ENCODE measurements at regions not wholly inside any gene's neighbourhood (a gene's known extent, or its start where the extent isn't known, plus 50 kb on each side); places are given as distances from the start of the nearest gene placed in this dataset.
"Not testable (repeated sequence)": the region's sequence is repeated elsewhere in the genome, so short reads cannot be mapped to it uniquely, and the experiment has no call there.

DNA sequence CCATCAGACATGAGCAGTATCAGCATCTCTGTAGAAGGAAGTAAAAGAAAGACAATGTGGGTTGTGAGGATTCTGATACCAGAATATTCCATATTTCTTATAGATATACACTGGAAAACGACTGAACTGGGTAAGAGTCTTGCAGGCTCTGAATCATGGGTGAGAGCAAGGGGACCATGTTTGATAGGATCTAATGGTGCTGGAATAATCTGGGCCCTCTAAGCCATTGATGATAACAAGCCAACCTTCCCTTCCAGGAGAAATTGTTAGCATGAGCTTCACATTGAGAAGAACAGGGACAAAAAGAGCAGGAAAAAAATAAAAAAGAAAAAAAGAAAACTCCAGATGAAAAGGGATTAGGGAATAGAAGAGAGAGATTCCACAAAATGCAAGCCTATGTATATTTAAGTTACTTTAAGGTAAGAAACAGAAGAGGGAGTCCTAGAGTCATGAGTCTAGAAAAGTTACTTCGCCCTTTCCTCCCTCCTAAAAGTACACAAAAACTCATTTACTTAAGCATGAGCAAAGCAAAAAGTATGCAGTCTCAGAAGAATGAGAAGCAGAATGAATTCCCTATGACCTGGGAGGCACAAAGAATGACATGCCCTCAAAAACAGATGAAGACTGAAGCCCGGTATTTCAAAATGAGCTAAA, 181.9 kb downstream of the TMEM26 start:
- no peak for ATAC-seq (ENCODE audit: low FRiP score)
- H3K9me3 ChIP-seq (ENCODE audit: control insufficient read depth, low read length) = no peaks in the 10 kb centered on the region
- no peaks in the 10 kb centered on the region for H3K36me3 ChIP-seq (ENCODE audit: control insufficient read depth in 1 of 2, insufficient read depth in 2 of 2, low read length in 1 of 2)
- H3K27me3 ChIP-seq (ENCODE audit: control insufficient read depth in 1 of 2, insufficient read depth in 2 of 2, low read length in 1 of 2) = peaks cover 0 to 2% of the 10 kb centered on the region in 2 donors
- no peak overlapping the region for H3K27ac ChIP-seq (ENCODE audit: low read depth in 1 of 2, low read length in 2 of 2)
- H3K4me1 ChIP-seq (ENCODE audit: control insufficient read depth in 1 of 2, insufficient read depth in 2 of 2, low read length in 2 of 2) = no peaks in the 10 kb centered on the region
- intact Hi-C loops (cut with DNase I) = no loop called here
- 25 to 27% methylated on average over 3 of the region's 3 CpGs for WGBS, 2 donors
- DNase-seq = no peak
- no peak overlapping the region for H3K4me3 ChIP-seq (ENCODE audit: low read length in 2 of 2)

DNA sequence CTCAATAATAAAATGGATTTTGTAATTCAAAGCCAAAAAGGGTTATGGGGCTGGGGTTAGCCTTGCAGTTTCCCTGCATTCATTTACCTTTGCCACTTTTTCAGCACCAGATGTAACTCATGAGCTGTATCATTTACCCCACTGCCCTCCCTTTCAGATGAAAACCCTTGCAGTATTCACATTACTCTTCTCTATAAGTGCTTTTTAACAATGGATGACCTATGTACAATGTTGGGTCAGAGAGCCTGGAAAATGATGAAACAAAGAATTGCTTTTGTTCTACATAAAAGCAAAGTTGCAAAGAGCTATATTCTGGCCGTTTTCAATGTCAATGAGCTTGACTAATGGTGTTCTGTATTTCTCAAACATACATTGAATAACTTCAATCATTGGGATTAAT, 189.7 kb downstream of the TMEM26 start:
- H3K4me3 ChIP-seq (ENCODE audit: low read length in 2 of 2) = no peak overlapping the region
- WGBS, 2 donors = 62 to 82% methylated on average over 1 of the region's 1 CpG
- intact Hi-C loops (cut with DNase I) = no loop called here
- peaks cover 0 to 2% of the 10 kb centered on the region in 2 donors for H3K27me3 ChIP-seq (ENCODE audit: control insufficient read depth in 1 of 2, insufficient read depth in 2 of 2, low read length in 1 of 2)
- H3K4me1 ChIP-seq (ENCODE audit: control insufficient read depth in 1 of 2, insufficient read depth in 2 of 2, low read length in 2 of 2) = no peaks in the 10 kb centered on the region
- no peak overlapping the region for H3K27ac ChIP-seq (ENCODE audit: low read depth in 1 of 2, low read length in 2 of 2)
- no peaks in the 10 kb centered on the region for H3K9me3 ChIP-seq (ENCODE audit: control insufficient read depth, low read length)
- no peak for DNase-seq
- ATAC-seq (ENCODE audit: low FRiP score) = no peak
- no peaks in the 10 kb centered on the region for H3K36me3 ChIP-seq (ENCODE audit: control insufficient read depth in 1 of 2, insufficient read depth in 2 of 2, low read length in 1 of 2)

DNA sequence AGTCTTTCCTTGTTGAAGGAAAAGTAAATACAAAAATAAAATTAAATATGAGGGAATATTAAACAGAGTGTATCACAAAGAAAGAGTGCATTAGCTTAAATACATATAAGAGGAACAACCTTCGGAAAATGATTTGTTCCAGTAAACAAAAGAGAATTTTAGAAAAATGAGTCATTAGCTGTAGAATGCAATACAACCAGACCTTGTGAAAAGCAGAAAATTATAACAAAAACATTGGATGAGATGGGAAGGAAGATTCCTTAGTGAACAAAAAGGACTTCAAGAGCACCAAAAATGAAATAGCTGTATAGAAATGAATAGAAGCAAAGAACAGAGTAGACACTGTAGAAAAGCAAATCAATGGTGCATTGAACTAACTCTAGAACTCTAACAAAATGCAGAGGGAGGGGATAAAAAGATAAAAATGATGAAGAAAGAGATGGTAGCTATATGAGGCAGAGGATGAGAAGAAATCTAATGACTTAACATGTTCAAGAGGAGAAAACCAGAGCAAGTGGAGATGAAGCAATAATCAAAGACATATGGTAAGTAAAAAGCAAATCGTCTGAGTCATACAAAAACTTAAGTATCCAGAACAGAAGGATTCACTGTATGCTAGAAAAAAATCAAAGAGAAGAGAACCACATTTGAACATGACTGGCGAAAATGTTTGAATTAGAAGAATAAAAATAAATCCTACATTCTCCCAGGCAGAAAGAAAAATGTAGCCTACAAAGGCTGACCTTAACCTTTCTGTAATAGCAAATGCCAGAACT, 190.5 kb downstream of the TMEM26 start:
- no peaks in the 10 kb centered on the region for H3K36me3 ChIP-seq (ENCODE audit: control insufficient read depth in 1 of 2, insufficient read depth in 2 of 2, low read length in 1 of 2)
- ATAC-seq (ENCODE audit: low FRiP score) (no peak), DNase-seq (no peak)
- no peaks in the 10 kb centered on the region for H3K9me3 ChIP-seq (ENCODE audit: control insufficient read depth, low read length)
- no peak overlapping the region for H3K27ac ChIP-seq (ENCODE audit: low read depth in 1 of 2, low read length in 2 of 2)
- peaks cover 0 to 2% of the 10 kb centered on the region in 2 donors for H3K27me3 ChIP-seq (ENCODE audit: control insufficient read depth in 1 of 2, insufficient read depth in 2 of 2, low read length in 1 of 2)
- H3K4me1 ChIP-seq (ENCODE audit: control insufficient read depth in 1 of 2, insufficient read depth in 2 of 2, low read length in 2 of 2) = no peaks in the 10 kb centered on the region
- H3K4me3 ChIP-seq (ENCODE audit: low read length in 2 of 2) = no peak overlapping the region
- intact Hi-C loops (cut with DNase I) = no loop called here
- 83 to 84% methylated on average over 3 of the region's 3 CpGs for WGBS, 2 donors

DNA sequence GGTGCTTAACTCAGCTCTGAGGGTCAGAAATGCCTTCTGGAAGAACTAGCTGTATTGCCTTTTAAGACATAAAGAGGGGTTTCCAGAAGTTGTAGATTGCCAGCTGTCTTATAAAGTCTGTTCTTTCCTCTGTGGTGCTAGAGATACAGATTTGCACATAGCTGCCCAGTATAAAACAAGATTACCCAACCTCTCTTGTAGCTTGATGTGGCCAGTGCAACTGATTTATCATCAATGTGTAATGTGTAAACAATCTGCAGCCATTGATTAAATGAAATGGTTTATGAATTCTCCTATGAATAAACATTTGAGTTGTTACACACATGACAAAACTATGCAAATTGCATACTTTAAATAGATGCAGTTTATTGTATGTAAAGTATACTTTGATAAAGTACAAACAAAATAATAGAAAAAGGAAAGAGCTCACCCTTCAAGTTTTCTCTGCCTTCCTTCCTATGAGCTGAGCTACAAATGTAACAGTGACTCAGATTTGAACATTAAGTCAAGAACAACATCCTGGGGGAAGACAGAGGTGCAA, 195.2 kb downstream of the TMEM26 start:
- no peak for DNase-seq
- H3K9me3 ChIP-seq (ENCODE audit: control insufficient read depth, low read length) = peaks cover 1% of the 10 kb centered on the region
- no peaks in the 10 kb centered on the region for H3K27me3 ChIP-seq (ENCODE audit: control insufficient read depth in 1 of 2, insufficient read depth in 2 of 2, low read length in 1 of 2)
- no peak overlapping the region for H3K4me3 ChIP-seq (ENCODE audit: low read length in 2 of 2)
- intact Hi-C loops (cut with DNase I) = no loop called here
- no peak for ATAC-seq (ENCODE audit: low FRiP score)
- no peak overlapping the region for H3K27ac ChIP-seq (ENCODE audit: low read depth in 1 of 2, low read length in 2 of 2)
- no peaks in the 10 kb centered on the region for H3K36me3 ChIP-seq (ENCODE audit: control insufficient read depth in 1 of 2, insufficient read depth in 2 of 2, low read length in 1 of 2)
- no peaks in the 10 kb centered on the region for H3K4me1 ChIP-seq (ENCODE audit: control insufficient read depth in 1 of 2, insufficient read depth in 2 of 2, low read length in 2 of 2)

DNA sequence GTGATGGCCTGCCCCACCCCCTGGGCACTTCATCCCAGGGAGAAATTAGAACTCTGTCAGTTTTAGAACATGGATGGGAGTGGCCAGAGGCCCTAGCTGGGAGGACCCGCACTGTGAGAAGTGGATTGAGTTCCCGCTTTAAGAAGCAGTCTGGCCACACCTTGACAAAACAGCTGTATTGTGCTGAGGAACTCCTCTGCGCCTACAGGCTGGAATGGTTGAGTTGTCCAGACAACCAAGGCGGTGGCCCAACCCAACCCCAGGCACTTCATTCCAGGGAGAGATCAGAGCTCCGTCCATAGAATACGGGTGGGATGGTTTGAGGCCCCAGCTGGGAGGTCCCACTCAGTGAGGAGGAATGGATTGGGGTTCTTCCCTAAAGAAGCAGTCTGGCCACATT, 196.0 kb downstream of the TMEM26 start:
- Histone ChIP-seq H3K4me1 (ENCODE audit: control insufficient read depth in 1 of 2, insufficient read depth in 2 of 2, low read length in 2 of 2) (no peaks in the 10 kb centered on the region), H3K9me3 (ENCODE audit: control insufficient read depth, low read length) (peaks cover 1% of the 10 kb centered on the region), H3K4me3 (ENCODE audit: low read length in 2 of 2) (no peak overlapping the region), H3K27ac (ENCODE audit: low read depth in 1 of 2, low read length in 2 of 2) (no peak overlapping the region), H3K27me3 (ENCODE audit: control insufficient read depth in 1 of 2, insufficient read depth in 2 of 2, low read length in 1 of 2) (no peaks in the 10 kb centered on the region), H3K36me3 (ENCODE audit: control insufficient read depth in 1 of 2, insufficient read depth in 2 of 2, low read length in 1 of 2) (no peaks in the 10 kb centered on the region)
- DNase-seq (no peak), ATAC-seq (ENCODE audit: low FRiP score) (no peak)
- intact Hi-C loops (cut with DNase I) = no loop called here
- WGBS, 2 donors = 97% methylated on average over 6 of the region's 6 CpGs

DNA sequence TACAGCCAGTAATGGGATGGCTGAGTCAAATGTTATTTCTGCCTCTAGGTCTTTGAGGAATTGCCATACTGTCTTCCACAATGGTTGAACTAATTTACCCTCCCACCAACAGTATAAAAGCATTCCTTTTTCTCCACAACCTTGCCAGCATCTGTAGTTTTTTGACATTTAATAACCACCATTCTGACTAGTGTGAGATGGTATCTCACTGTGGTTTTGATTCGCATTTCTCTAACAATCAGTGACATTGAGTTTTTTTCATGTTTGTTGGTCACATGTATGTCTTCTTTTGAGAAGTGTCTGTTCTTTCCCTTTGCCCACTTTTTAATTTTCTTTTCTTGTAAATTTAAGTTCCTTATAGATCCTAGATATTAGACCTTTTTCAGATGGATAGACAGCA, 200.9 kb downstream of the TMEM26 start:
- H3K9me3 ChIP-seq (ENCODE audit: control insufficient read depth, low read length); ATAC-seq (ENCODE audit: low FRiP score); H3K27ac ChIP-seq (ENCODE audit: low read depth in 1 of 2, low read length in 2 of 2); H3K4me3 ChIP-seq (ENCODE audit: low read length in 2 of 2); DNase-seq; H3K4me1 ChIP-seq (ENCODE audit: control insufficient read depth in 1 of 2, insufficient read depth in 2 of 2, low read length in 2 of 2); H3K36me3 ChIP-seq (ENCODE audit: control insufficient read depth in 1 of 2, insufficient read depth in 2 of 2, low read length in 1 of 2); intact Hi-C loops (cut with DNase I); H3K27me3 ChIP-seq (ENCODE audit: control insufficient read depth in 1 of 2, insufficient read depth in 2 of 2, low read length in 1 of 2): not testable (repeated sequence)
- 90 to 96% methylated on average over 1 of the region's 1 CpG for WGBS, 2 donors

DNA sequence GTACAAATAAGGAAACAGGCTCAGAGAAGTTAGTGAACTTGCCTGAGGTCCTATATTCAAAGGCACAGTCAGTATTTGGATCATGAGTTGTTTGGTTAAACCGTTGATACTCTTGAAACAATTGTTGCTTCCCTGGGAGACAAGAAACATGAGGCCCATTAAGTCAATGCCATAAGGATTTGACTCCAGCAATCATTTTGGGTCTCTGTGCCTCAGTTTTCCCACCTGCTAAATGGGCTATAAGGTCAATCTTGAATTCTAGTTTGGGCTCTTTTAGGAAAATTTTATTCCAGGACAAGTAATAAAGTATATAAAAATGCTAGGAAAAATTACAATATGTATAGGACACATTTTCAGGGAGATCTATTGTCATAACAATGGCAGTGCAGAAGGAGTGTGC, 202.1 kb downstream of the TMEM26 start:
- ATAC-seq (ENCODE audit: low FRiP score) (no peak), DNase-seq (no peak)
- H3K27me3 ChIP-seq (ENCODE audit: control insufficient read depth in 1 of 2, insufficient read depth in 2 of 2, low read length in 1 of 2) = no peaks in the 10 kb centered on the region
- WGBS, 2 donors = 83% methylated on average over 1 of the region's 1 CpG
- H3K9me3 ChIP-seq (ENCODE audit: control insufficient read depth, low read length) = peaks cover 2% of the 10 kb centered on the region
- no peak overlapping the region for H3K27ac ChIP-seq (ENCODE audit: low read depth in 1 of 2, low read length in 2 of 2)
- intact Hi-C loops (cut with DNase I) = no loop called here
- no peaks in the 10 kb centered on the region for H3K36me3 ChIP-seq (ENCODE audit: control insufficient read depth in 1 of 2, insufficient read depth in 2 of 2, low read length in 1 of 2)
- H3K4me3 ChIP-seq (ENCODE audit: low read length in 2 of 2) = no peak overlapping the region
- no peaks in the 10 kb centered on the region for H3K4me1 ChIP-seq (ENCODE audit: control insufficient read depth in 1 of 2, insufficient read depth in 2 of 2, low read length in 2 of 2)

DNA sequence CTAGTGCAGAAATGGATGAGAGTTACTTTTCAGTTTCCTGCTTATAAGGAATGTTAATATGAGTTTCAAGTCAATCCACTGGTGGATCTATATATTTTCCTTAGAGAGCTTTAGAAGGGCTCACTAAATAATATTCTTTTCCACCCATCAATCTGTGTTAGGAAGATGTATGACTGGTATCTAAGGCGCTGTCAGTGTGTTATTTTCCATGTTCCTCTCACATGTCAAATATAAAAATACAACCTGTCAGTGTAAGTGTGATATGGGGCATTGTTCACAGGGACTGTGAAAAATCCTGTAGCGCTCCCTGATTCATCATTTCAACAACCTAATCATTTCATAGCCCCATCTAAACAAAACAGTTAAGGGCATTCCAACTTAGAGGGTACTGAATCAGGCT, 203.1 kb downstream of the TMEM26 start:
- no peaks in the 10 kb centered on the region for H3K4me1 ChIP-seq (ENCODE audit: control insufficient read depth in 1 of 2, insufficient read depth in 2 of 2, low read length in 2 of 2)
- WGBS, 2 donors = 79 to 84% methylated on average over 2 of the region's 2 CpGs
- H3K4me3 ChIP-seq (ENCODE audit: low read length in 2 of 2) = no peak overlapping the region
- intact Hi-C loops (cut with DNase I) = no loop called here
- no peak for ATAC-seq (ENCODE audit: low FRiP score)
- H3K27ac ChIP-seq (ENCODE audit: low read depth in 1 of 2, low read length in 2 of 2) = no peak overlapping the region
- peaks cover 1% of the 10 kb centered on the region for H3K9me3 ChIP-seq (ENCODE audit: control insufficient read depth, low read length)
- no peak for DNase-seq
- no peaks in the 10 kb centered on the region for H3K36me3 ChIP-seq (ENCODE audit: control insufficient read depth in 1 of 2, insufficient read depth in 2 of 2, low read length in 1 of 2)
- no peaks in the 10 kb centered on the region for H3K27me3 ChIP-seq (ENCODE audit: control insufficient read depth in 1 of 2, insufficient read depth in 2 of 2, low read length in 1 of 2)

DNA sequence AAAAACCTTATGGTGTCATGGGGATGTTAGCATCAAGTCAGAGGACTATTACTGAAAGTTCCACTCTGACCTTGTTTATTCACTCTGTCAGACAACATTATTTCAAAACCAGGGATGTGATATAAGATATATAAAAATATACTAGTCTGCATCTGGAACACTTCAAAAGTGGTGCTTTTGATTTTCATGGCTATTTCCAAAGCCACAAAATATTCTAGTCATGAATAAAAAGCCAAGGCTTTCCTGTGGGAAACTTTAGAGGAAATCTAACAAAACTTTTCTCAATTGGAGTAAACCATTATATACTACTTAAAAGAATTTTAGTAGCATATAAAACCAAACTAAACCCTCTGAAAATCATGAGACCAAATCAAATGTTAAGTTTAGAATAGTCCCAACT, 205.2 kb downstream of the TMEM26 start:
- intact Hi-C loops (cut with DNase I) = no loop called here
- Histone ChIP-seq H3K4me1 (ENCODE audit: control insufficient read depth in 1 of 2, insufficient read depth in 2 of 2, low read length in 2 of 2) (no peaks in the 10 kb centered on the region), H3K27me3 (ENCODE audit: control insufficient read depth in 1 of 2, insufficient read depth in 2 of 2, low read length in 1 of 2) (no peaks in the 10 kb centered on the region), H3K4me3 (ENCODE audit: low read length in 2 of 2) (no peak overlapping the region), H3K9me3 (ENCODE audit: control insufficient read depth, low read length) (peaks cover 1% of the 10 kb centered on the region), H3K36me3 (ENCODE audit: control insufficient read depth in 1 of 2, insufficient read depth in 2 of 2, low read length in 1 of 2) (no peaks in the 10 kb centered on the region), H3K27ac (ENCODE audit: low read depth in 1 of 2, low read length in 2 of 2) (no peak overlapping the region)
- ATAC-seq (ENCODE audit: low FRiP score) (no peak), DNase-seq (no peak)
